ENCODE measurements at regions not wholly inside any gene's neighbourhood (a gene's known extent, or its start where the extent isn't known, plus 50 kb on each side); places are given as distances from the start of the nearest gene placed in this dataset.
A peak's percentile ranks its signal among the peaks of the same experiment; 100 is the strongest.

- no peak for TF ChIP-seq CTCF (IDR thresholded peaks at IDR 0.05)
- no peak for TF ChIP-seq EP300 (IDR thresholded peaks at IDR 0.05)
- no peak for TF ChIP-seq POLR2AphosphoS5 (IDR thresholded peaks at IDR 0.05)
- TF ChIP-seq POLR2A (IDR thresholded peaks at IDR 0.05), result no peak
- WGBS, 5 donors, result 39 to 61% (median 57%) methylated on average over 2 of the region's 2 CpGs
Measured at GRCh38 chr11:42827845-42828244, 484.0 kb upstream of the API5 start.

GRCh38 chr11:42837994-42838393 is 473.8 kb upstream of the API5 start:
- peak in 1 of 2 donors; percentile 13 for DNase-seq
- Histone ChIP-seq H3K36me3 (no peaks in the 10 kb centered on the region), H3K27ac (no peak overlapping the region), H3K27me3 (no peaks in the 10 kb centered on the region), H3K4me1 (no peaks in the 10 kb centered on the region), H3K9me3 (no peaks in the 10 kb centered on the region), H3K4me3 (no peak overlapping the region)
- WGBS, 5 donors, result 51 to 67% (median 61%) methylated on average over 3 of the region's 3 CpGs
- TF ChIP-seq POLR2AphosphoS5 (IDR thresholded peaks at IDR 0.05) (no peak), POLR2A (IDR thresholded peaks at IDR 0.05) (no peak), CTCF (IDR thresholded peaks at IDR 0.05) (no peak), EP300 (IDR thresholded peaks at IDR 0.05) (no peak)
- intact Hi-C loops (cut with DNase I; ENCODE audit: low total_unique reads), result no loop called here

More at GRCh38 chr11:42827845-42828244, 484.0 kb upstream of the API5 start:
- intact Hi-C loops (cut with DNase I; ENCODE audit: low total_unique reads), result no loop called here
- no peak for DNase-seq
- H3K27me3 ChIP-seq, result no peaks in the 10 kb centered on the region
- H3K27ac ChIP-seq, result no peak overlapping the region
- no peaks in the 10 kb centered on the region for H3K9me3 ChIP-seq
- H3K4me3 ChIP-seq, result no peak overlapping the region
- H3K4me1 ChIP-seq, result no peaks in the 10 kb centered on the region
- no peaks in the 10 kb centered on the region for H3K36me3 ChIP-seq

DNA sequence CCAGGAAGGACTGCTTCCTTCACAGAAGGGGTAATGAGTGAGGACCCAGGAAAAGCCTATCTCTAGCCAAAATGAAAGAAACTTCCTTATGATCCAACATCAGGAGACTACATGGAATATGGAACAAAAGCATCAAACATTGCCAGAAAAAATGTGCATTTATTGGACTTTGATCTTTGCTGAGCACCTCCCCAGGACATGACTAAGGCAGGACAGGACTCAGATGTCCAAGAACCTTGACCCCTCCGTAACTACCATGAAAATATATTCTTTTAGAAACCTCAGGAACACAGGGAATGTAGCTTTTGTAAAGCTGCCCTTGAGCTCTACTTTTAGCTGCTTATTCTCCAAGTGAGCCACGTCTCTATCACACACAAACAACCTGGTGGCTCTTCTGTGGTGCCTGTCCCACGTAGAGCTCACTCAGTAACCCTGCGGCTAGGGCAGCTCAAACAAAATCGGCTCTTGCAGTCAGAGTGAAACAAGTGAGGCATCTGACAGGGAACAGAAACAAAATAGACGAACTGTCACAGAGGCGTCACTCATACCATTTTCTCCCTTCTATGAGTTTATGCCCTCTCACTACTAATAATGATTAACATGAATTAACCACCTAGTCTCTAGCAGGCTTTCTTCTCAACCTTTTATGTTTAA is 471.5 kb upstream of the API5 start:
- DNase-seq, result no peak
- Histone ChIP-seq H3K36me3 (no peaks in the 10 kb centered on the region), H3K27ac (no peak overlapping the region), H3K9me3 (no peaks in the 10 kb centered on the region), H3K4me3 (no peak overlapping the region), H3K27me3 (no peaks in the 10 kb centered on the region), H3K4me1 (no peaks in the 10 kb centered on the region)
- intact Hi-C loops (cut with DNase I; ENCODE audit: low total_unique reads), result no loop called here
- 70 to 79% (median 75%) methylated on average over 7 of the region's 7 CpGs for WGBS, 5 donors
- TF ChIP-seq EP300 (IDR thresholded peaks at IDR 0.05), result no peak
- TF ChIP-seq POLR2AphosphoS5 (IDR thresholded peaks at IDR 0.05), result no peak
- TF ChIP-seq CTCF (IDR thresholded peaks at IDR 0.05), result no peak

- no peak overlapping the region for H3K4me3 ChIP-seq
- TF ChIP-seq CTCF (IDR thresholded peaks at IDR 0.05) (no peak), POLR2A (IDR thresholded peaks at IDR 0.05) (no peak), EP300 (IDR thresholded peaks at IDR 0.05) (no peak), POLR2AphosphoS5 (IDR thresholded peaks at IDR 0.05) (no peak)
- H3K4me1 ChIP-seq, result no peaks in the 10 kb centered on the region
- intact Hi-C loops (cut with DNase I; ENCODE audit: low total_unique reads), result no loop called here
- no peak overlapping the region for H3K27ac ChIP-seq
- no peak for DNase-seq
- 66 to 80% (median 74%) methylated on average over 2 of the region's 2 CpGs for WGBS, 5 donors
- no peaks in the 10 kb centered on the region for H3K9me3 ChIP-seq
- H3K36me3 ChIP-seq, result no peaks in the 10 kb centered on the region
- no peaks in the 10 kb centered on the region for H3K27me3 ChIP-seq
Measured at GRCh38 chr11:42840860-42841259, 470.9 kb upstream of the API5 start.

Measured in stomach (tissue), 8 donors.